SK-N-MC (cell line): ENCODE measurements at regions not wholly inside any gene's neighbourhood (a gene's known extent, or its start where the extent isn't known, plus 50 kb on each side); places are given as distances from the start of the nearest gene placed in this dataset.

ENCODE experiments used
- EZH2 ChIP-seq: fragments of 200-600 bp; sonication (generic); IDR thresholded peaks from one replicate; pipeline ENCODE4 v1.6.1; 2017; ENCODE audit warnings: antibody characterized with exemption
- POLR2AphosphoS5 ChIP-seq: IDR thresholded peaks from 2 replicates; pipeline ENCODE4 v1.6.1; 2012; ENCODE audit warnings: mild to moderate bottlenecking, low read depth, low read length, borderline replicate concordance

DNA sequence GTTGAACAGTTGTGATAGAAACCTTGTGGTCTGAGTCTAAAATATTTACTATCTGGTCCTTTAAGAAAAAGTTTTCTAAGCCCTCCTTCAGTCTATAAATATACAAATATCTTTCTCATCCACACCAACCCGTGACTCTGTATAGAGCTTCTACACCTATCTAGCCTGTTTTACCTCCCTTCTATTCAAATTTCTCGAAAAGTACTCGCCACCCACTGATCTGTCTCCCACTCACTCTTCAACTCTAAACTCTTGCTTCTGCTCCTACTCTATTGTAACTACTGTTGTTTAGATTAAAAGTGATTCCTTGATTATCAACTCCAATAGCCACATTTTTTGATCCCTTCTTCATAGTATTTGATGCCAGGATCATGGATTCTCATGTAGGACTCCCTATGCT lies 329.4 kb upstream of the MAN1A1 start:
- TF ChIP-seq EZH2 (no peak), POLR2AphosphoS5 (no peak)
